Erythroblast (primary cell): ENCODE measurements at regions not wholly inside any gene's neighbourhood (a gene's known extent, or its start where the extent isn't known, plus 50 kb on each side); places are given as distances from the start of the nearest gene placed in this dataset.

Experiments
- GATA1 ChIP-seq: IDR thresholded peaks from 2 replicates; pipeline ENCODE4 v1.6.1; 2011; ENCODE audit warnings: low read depth, mild to moderate bottlenecking, control low read depth, low read length, moderate library complexity
- POLR2A ChIP-seq: IDR thresholded peaks from 2 replicates; pipeline ENCODE4 v1.6.1; 2011; ENCODE audit warnings: mild to moderate bottlenecking, low read length

DNA sequence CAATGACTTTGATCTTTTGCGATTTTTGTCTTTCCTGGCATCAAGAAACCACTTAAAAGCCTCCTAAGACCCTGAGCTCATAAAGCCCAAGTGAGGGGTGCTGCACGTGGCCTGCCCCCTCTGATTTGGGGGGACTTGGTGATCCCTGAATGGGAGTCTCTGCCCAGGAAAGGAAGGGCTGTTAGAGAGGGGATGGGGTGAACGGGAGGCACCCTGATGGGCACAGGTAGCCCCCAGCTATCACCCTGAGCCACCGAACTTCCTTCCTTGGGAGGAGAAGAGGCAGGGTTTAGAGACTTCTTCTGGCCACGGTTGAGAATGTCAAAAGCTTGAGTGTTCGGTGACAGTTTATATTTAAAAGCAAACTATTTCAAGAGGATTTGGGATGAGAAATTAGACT, 305.5 kb downstream of the ZNF536 start:
- TF ChIP-seq POLR2A (no peak), GATA1 (no peak)
